ENCODE measurements at regions not wholly inside any gene's neighbourhood (a gene's known extent, or its start where the extent isn't known, plus 50 kb on each side); places are given as distances from the start of the nearest gene placed in this dataset.

GRCh38 chr13:83229574-83230305, 652.5 kb downstream of the SLITRK1 start:
- Histone ChIP-seq H3K27me3 (no peaks in the 10 kb centered on the region), H3K9me3 (replicated peaks) (no peaks in the 10 kb centered on the region; the same call in 1 of the 2 replicates), H3K4me1 (no peaks in the 10 kb centered on the region), H3K27ac (no peak overlapping the region), H3K4me3 (no peak overlapping the region), H3K36me3 (no peaks in the 10 kb centered on the region)
- no peak for DNase-seq

- Histone ChIP-seq H3K27me3 (no peaks in the 10 kb centered on the region), H3K4me1 (no peaks in the 10 kb centered on the region), H3K4me3 (no peak overlapping the region), H3K27ac (no peak overlapping the region), H3K9me3 (replicated peaks) (no peaks in the 10 kb centered on the region), H3K36me3 (no peaks in the 10 kb centered on the region)
- no peak for DNase-seq
Measured at GRCh38 chr13:83223546-83223945, 658.7 kb downstream of the SLITRK1 start.

GRCh38 chr13:83221813-83222241, 660.4 kb downstream of the SLITRK1 start:
- Histone ChIP-seq H3K27ac (no peak overlapping the region), H3K4me1 (no peaks in the 10 kb centered on the region), H3K4me3 (no peak overlapping the region), H3K27me3 (no peaks in the 10 kb centered on the region), H3K9me3 (replicated peaks) (no peaks in the 10 kb centered on the region), H3K36me3 (no peaks in the 10 kb centered on the region)
- no peak for DNase-seq

GRCh38 chr13:83221256-83221655, 661.0 kb downstream of the SLITRK1 start:
- Histone ChIP-seq H3K27me3 (no peaks in the 10 kb centered on the region), H3K4me1 (no peaks in the 10 kb centered on the region), H3K4me3 (no peak overlapping the region), H3K27ac (no peak overlapping the region), H3K9me3 (replicated peaks) (no peaks in the 10 kb centered on the region), H3K36me3 (no peaks in the 10 kb centered on the region)
- DNase-seq: peak in 1 of 2 experiments; percentile 30

- Histone ChIP-seq H3K36me3 (no peaks in the 10 kb centered on the region), H3K27me3 (no peaks in the 10 kb centered on the region), H3K4me3 (no peak overlapping the region), H3K27ac (no peak overlapping the region), H3K4me1 (no peaks in the 10 kb centered on the region), H3K9me3 (replicated peaks) (no peaks in the 10 kb centered on the region)
- no peak for DNase-seq
Measured at GRCh38 chr13:83220241-83220640, 662.0 kb downstream of the SLITRK1 start.

GRCh38 chr13:83219832-83220231, 662.4 kb downstream of the SLITRK1 start:
- Histone ChIP-seq H3K4me3 (no peak overlapping the region), H3K27ac (no peak overlapping the region), H3K27me3 (no peaks in the 10 kb centered on the region), H3K9me3 (replicated peaks) (no peaks in the 10 kb centered on the region), H3K4me1 (no peaks in the 10 kb centered on the region), H3K36me3 (no peaks in the 10 kb centered on the region)
- no peak for DNase-seq

- Histone ChIP-seq H3K36me3 (no peaks in the 10 kb centered on the region), H3K4me3 (no peak overlapping the region), H3K27ac (no peak overlapping the region), H3K9me3 (replicated peaks) (no peaks in the 10 kb centered on the region), H3K27me3 (no peaks in the 10 kb centered on the region), H3K4me1 (no peaks in the 10 kb centered on the region)
- DNase-seq: no peak
Measured at GRCh38 chr13:83216479-83217245, 665.6 kb downstream of the SLITRK1 start.

GRCh38 chr13:83215627-83216026, 666.6 kb downstream of the SLITRK1 start:
- Histone ChIP-seq H3K9me3 (replicated peaks) (no peaks in the 10 kb centered on the region), H3K27ac (no peak overlapping the region), H3K27me3 (no peaks in the 10 kb centered on the region), H3K36me3 (no peaks in the 10 kb centered on the region), H3K4me3 (no peak overlapping the region), H3K4me1 (no peaks in the 10 kb centered on the region)
- no peak for DNase-seq

- H3K4me3 ChIP-seq: no peak overlapping the region
- H3K4me1 ChIP-seq: no peaks in the 10 kb centered on the region
- no peaks in the 10 kb centered on the region for H3K36me3 ChIP-seq
- H3K27me3 ChIP-seq: no peaks in the 10 kb centered on the region
- no peaks in the 10 kb centered on the region for H3K9me3 ChIP-seq (replicated peaks)
- no peak for DNase-seq
- H3K27ac ChIP-seq: no peak overlapping the region
Measured at GRCh38 chr13:83214452-83214851, 667.8 kb downstream of the SLITRK1 start.

GRCh38 chr13:83211301-83211700, 671.0 kb downstream of the SLITRK1 start:
- Histone ChIP-seq H3K27me3 (no peaks in the 10 kb centered on the region), H3K36me3 (no peaks in the 10 kb centered on the region), H3K9me3 (replicated peaks) (no peaks in the 10 kb centered on the region), H3K4me1 (no peaks in the 10 kb centered on the region), H3K4me3 (no peak overlapping the region), H3K27ac (no peak overlapping the region)
- DNase-seq: no peak

GRCh38 chr13:83204886-83205285, 677.4 kb downstream of the SLITRK1 start:
- H3K27me3 ChIP-seq: no peaks in the 10 kb centered on the region
- no peaks in the 10 kb centered on the region for H3K36me3 ChIP-seq
- no peak overlapping the region for H3K4me3 ChIP-seq
- H3K9me3 ChIP-seq (replicated peaks): no peaks in the 10 kb centered on the region
- DNase-seq: no peak
- no peaks in the 10 kb centered on the region for H3K4me1 ChIP-seq
- no peak overlapping the region for H3K27ac ChIP-seq

GRCh38 chr13:83201506-83201905, 680.8 kb downstream of the SLITRK1 start:
- Histone ChIP-seq H3K4me3 (no peak overlapping the region), H3K27ac (no peak overlapping the region), H3K36me3 (no peaks in the 10 kb centered on the region), H3K27me3 (no peaks in the 10 kb centered on the region), H3K9me3 (replicated peaks) (no peaks in the 10 kb centered on the region), H3K4me1 (no peaks in the 10 kb centered on the region)
- no peak for DNase-seq

- Histone ChIP-seq H3K36me3 (no peaks in the 10 kb centered on the region), H3K27me3 (no peaks in the 10 kb centered on the region)
- no peak for DNase-seq
Measured at GRCh38 chr13:83197316-83197715, 685.0 kb downstream of the SLITRK1 start.

GRCh38 chr13:83190020-83190419, 692.3 kb downstream of the SLITRK1 start:
- Histone ChIP-seq H3K36me3 (no peaks in the 10 kb centered on the region), H3K27ac (no peak overlapping the region), H3K9me3 (replicated peaks) (0 out of 2 replicates have a peak, but pooled peaks cover 4% of the 10 kb centered on the region), H3K4me1 (no peaks in the 10 kb centered on the region), H3K4me3 (no peak overlapping the region), H3K27me3 (no peaks in the 10 kb centered on the region)
- DNase-seq: no peak

More at GRCh38 chr13:83197316-83197715, 685.0 kb downstream of the SLITRK1 start:
- no peaks in the 10 kb centered on the region for H3K4me1 ChIP-seq
- no peak overlapping the region for H3K27ac ChIP-seq
- H3K9me3 ChIP-seq (replicated peaks): no peaks in the 10 kb centered on the region
- H3K4me3 ChIP-seq: no peak overlapping the region

- DNase-seq: no peak
- H3K27ac ChIP-seq: no peak overlapping the region
Measured at GRCh38 chr13:83184819-83185218, 697.5 kb downstream of the SLITRK1 start.

More at GRCh38 chr13:83184819-83185218, 697.5 kb downstream of the SLITRK1 start:
- Histone ChIP-seq H3K9me3 (replicated peaks) (0 out of 2 replicates have a peak, but pooled peaks cover 4% of the 10 kb centered on the region), H3K27me3 (no peaks in the 10 kb centered on the region), H3K36me3 (no peaks in the 10 kb centered on the region), H3K4me3 (no peak overlapping the region), H3K4me1 (no peaks in the 10 kb centered on the region)
